SKM-1 treated with dmso at 0.1 percent for 144 hours (cell line): ENCODE measurements at regions not wholly inside any gene's neighbourhood (a gene's known extent, or its start where the extent isn't known, plus 50 kb on each side); places are given as distances from the start of the nearest gene placed in this dataset.

Experiments used
- DNase-seq: peaks from one replicate; lab custom pipeline; 2025; ENCODE audit not compliant: unreplicated experiment; lab: John Stamatoyannopoulos, UW

GRCh38 chr3:14307656-14308302 is 94.6 kb upstream of the SLC6A6 start:
- no peak for DNase-seq

- no peak for DNase-seq
These were observed 90.7 kb upstream of the SLC6A6 start for GRCh38 chr3:14311729-14312128.

- no peak for DNase-seq
These were observed 90.0 kb upstream of the SLC6A6 start for GRCh38 chr3:14312375-14312774.

DNA sequence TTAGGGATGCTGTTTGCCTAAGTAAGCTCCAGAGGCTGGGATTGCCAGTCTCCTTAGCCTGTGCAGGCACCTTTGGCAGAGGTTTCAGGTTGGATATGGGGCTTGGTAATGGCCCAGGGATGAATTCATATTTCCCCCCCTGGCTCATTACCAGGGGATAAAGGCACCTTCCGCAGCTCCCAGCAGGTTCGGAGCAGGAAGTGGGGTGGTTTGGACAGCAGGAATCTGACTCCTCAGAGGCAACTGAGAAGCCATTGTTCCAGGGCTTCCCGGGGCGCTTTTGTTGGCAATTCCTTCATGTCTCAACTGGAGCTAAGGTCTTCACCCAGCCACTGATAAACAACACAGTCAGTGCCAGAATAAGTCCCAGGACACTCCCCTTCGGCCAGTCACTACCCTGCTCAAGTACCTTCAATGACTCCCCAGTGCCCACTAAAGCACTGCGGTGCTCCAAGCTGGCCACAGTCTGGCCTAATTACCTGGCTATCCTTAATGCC is 85.3 kb upstream of the SLC6A6 start:
- no peak for DNase-seq

GRCh38 chr3:14318646-14319045 is 83.8 kb upstream of the SLC6A6 start:
- DNase-seq: no peak

DNA sequence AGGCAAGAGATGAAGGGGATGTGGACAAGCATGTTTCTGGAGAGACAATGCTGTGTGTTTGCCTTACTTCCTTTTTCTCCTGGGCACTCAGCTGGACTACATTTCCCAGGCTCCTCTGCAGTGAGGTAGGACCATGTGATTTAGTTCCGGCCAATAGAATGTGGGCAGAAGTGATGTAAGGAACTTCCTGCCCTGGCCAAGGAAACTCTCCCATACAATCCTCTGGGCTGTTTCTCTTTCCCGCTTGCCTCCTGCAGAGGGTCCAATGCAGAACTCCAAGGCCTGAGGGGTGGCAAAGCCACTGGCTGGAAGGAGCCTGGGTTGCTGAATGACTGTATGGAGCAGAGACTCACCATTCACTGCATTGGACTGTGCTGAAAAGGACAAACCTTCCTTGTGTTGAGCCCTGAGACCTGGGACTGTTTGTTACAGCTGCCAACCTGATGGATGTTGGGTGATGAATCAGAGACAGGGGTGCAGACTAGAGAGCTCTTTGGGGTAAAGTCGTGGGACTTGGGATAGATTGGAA is 82.7 kb upstream of the SLC6A6 start:
- peak; percentile 92 for DNase-seq

DNA sequence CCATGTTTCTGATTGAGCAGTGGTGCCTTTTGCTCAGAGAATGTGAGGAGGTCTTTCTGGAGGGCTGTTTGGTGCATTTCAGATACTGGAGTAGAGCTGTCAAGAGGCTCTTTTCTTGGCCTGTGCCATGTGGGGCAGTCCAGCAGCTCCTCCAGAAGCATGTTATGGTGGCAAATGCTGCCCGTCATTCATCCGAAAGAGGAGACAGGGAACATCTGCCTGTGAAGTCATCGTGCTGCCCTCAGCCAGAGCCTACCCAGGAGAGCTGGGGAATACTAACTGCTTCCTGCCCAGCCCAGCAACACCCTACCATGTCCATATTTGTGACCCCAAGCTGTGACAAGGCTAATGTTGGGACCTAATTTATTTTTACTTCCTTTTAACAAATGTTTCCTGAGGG is 82.2 kb upstream of the SLC6A6 start:
- no peak for DNase-seq

GRCh38 chr3:14322001-14322400 is 80.4 kb upstream of the SLC6A6 start:
- no peak for DNase-seq

DNA sequence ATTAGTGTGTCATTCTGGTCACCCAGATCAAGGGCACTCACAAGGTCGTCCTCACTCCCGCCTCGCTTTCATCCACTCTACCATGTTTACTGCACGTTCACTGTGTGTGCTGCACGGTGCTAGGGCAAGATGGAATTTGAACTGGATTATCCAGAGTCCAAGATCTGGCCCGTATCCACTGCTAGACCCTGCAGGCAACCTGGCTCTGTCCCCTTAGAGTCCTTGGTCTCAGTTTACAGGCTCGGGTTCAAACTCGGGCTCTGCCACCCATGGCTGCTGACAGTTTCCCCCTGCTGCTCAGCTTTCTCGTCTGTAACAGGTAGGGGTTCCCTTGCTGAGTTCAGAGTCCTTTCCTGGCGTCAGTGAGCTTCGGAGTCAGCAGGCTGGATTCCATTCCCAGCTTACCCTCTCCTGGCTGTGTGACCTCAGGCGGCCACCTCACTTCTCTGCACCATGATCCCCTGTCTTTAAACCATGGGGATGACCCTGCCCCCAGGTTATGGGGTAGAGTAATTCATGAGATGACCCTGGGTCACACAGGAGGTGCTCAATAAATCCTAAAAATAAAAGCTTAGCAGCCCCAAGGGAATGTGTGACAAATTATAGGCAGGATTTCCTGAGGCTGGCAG is 79.6 kb upstream of the SLC6A6 start:
- no peak for DNase-seq

DNA sequence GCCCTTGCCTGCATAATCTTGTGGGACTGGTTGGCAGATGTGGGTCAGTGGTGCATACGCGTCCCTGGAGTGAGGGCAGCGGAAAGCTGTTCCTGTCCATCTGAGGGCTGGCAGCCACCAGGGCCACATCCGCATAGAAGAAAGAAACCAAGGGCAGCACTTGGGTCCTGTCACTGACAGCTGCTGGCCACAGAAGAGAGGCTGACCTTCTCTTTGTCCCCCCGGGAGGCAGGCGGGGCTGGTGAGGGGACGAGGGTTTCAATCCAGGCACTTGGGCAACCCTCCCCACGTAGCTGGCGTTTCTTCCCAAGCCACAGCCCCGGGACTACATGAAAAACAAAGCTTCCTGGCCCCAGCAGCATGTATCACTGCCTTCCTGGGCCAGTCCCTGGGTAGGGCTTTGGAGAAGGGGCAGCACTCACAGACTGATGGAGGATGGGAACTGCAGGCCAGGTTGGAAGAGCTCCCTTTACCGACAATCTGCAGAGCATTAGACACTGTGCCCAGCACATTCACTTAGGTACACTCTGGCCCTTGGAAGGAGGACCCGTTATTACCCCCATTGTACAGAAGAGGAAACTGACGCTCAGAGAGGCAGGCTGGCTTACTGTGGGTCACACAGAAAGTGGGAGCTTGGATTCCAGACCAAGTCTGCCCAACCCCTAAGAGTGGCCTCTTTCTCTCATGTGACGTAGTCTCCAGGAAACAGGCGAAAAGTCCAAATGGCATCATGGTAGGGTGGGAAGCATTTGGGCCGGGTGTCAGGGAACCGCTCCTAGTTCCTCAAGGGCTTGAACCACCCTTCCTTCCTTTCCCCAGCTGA is 78.8 kb upstream of the SLC6A6 start:
- no peak for DNase-seq

- no peak for DNase-seq
These were observed 78.0 kb upstream of the SLC6A6 start for GRCh38 chr3:14324224-14324944.

- no peak for DNase-seq
These were observed 74.0 kb upstream of the SLC6A6 start for GRCh38 chr3:14328422-14328821.

- peak; percentile 81 for DNase-seq
These were observed 73.1 kb upstream of the SLC6A6 start for GRCh38 chr3:14329116-14329830.

- no peak for DNase-seq
These were observed 72.6 kb upstream of the SLC6A6 start for GRCh38 chr3:14329842-14330241.

DNA sequence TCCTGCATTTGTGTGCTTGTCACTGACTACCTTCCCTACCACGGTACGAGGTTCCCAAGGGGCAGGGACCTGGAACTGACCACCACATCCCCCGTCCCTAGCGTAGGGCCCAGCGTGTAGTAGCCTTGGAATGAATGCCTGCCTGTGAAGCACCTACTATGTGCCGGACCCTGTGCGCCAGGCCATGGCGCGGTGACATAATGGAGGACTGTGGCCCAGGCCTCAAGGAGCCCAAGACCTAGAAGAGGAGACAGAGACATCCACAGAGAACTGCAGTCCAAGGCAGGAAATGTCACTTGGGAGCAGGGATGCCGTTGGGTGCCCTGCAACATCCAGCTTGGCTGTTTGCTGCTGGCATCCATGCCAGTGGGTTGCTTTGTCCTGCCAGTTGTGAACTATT is 71.9 kb upstream of the SLC6A6 start:
- DNase-seq: no peak

- DNase-seq: no peak
These were observed 71.2 kb upstream of the SLC6A6 start for GRCh38 chr3:14331251-14331650.

DNA sequence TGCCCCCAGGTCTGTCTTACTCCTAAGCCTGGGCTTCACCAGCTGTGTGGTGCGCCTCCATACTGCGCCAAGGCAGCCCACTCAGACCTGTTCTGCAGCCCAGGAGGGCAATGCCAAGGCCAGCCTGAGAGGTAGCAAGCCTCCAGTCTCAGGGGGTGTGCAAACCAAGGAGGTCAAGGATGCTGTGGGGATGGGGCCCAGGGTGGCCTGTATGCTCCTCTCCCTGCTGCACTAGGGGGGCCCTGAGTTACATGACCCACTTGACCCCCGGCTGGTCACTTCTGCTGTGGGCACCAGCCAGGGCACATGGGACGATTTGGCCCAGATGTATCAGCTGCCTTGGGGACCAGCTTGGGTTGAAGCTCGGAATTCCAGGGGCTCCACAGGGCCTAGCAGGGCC is 70.0 kb upstream of the SLC6A6 start:
- DNase-seq: no peak

DNA sequence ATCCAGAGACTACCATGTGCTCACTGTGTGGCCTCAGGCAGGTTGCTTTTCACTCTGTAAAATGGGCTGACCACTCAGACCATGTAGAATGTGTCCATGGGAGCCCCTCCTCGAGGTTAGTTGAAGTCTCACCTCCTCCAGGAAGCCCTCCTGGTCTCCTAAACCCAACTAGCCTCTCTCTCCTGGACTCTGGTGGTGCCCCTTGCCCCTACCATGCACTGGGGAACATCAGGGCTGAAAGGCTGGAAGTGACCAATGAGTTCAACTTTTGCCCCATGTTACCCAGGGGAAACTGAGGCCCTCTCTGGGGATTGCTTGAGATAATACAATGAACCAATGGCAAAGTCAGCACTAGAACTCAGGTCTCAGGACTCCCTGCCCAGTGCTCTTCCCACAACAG is 69.2 kb upstream of the SLC6A6 start:
- DNase-seq: no peak

DNA sequence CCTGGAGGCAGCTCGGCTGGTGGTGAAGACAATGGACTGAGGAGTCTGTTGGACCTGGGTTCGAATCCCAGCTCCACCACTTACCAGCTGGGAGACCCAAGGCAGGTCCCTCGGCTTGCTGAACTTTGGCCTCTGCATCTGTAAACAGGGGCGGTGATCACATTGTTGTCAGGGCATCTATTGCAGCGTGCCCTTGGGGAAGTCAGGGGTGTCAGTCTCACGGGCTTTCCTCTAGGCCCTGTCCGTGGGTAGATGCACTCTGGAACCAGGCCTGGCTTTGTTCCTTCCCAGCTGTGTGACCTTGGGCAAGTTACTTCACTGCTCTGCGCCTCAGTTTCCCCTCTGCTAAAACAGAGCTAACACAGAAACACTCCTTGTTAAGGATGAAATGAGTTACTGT is 68.8 kb upstream of the SLC6A6 start:
- DNase-seq: no peak

DNA sequence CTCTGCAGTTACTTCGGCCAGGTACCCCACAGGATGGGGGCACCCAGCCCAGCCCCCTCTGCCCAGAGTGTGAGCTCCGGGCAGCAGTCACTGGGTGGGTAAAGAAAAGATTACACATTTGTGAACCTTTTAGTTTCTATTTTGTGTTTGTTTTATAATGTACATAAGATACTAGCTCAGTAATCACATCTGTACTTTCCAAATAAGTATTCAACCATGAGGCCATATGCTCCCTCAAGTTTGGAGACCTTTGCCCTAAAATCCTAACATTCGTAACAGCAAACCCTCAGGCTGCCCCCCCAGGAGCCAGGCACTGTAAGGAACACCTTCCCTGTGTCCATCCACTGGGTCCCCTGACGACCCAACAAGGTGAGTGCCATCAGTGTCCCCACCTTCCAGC is 68.3 kb upstream of the SLC6A6 start:
- DNase-seq: no peak

DNA sequence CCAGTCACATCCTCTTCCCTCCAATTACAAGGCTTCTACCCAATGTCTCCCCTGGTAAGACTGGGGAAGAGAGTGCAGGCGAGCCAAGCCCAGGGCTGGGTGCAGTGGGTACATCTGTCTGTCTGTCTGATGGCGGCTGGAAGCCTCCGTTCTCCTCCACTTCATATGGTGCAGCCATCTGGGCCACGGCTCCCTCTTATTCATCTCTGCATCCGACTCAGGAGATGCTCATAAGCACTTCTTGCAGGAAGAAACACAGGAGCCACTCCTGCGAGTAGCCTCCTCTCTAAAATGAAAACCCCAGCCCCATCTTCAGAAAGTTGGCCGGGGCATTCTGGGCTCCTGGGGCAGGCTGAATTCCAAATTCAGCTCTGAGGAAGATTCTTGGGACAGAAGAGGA is 67.5 kb upstream of the SLC6A6 start:
- no peak for DNase-seq
